Ramos (cell line): ENCODE measurements at regions not wholly inside any gene's neighbourhood (a gene's known extent, or its start where the extent isn't known, plus 50 kb on each side); places are given as distances from the start of the nearest gene placed in this dataset.
"Not testable (repeated sequence)": the region's sequence is repeated elsewhere in the genome, so short reads cannot be mapped to it uniquely, and the experiment has no call there.

Experiments used
- in situ Hi-C: fragments of 300-500 bp; cut with MboI; formaldehyde crosslinking; loops from one replicate; pipeline ENCODE4 v1.14.3; 2022; ENCODE audit warnings: low sequenced_read_pairs; ENCODE audit not compliant: unreplicated experiment

DNA sequence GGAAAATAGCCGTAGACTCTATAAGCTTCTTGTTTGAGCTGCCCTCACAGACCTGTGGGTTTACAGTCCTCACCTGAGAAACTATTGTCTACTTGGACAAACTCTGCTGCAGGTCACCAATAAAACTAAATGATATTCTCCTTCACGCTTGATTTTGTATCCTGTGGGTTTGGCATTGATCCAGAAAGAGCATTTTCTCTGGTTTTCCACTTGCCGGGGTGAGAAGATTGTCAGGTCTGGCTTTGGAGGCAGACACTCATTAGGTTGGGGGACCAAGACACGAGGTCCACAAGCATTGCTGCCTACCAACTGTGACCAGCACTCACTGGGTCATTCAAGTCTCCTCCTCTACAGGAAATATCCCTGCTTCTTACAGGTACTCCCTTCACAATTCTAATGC, 68.5 kb downstream of the CDC14C start:
- in situ Hi-C loops, result loop anchor here (25.0 kb wide), 1 partner anchor 794 kb away; no protein-coding TSS in a partner anchor

DNA sequence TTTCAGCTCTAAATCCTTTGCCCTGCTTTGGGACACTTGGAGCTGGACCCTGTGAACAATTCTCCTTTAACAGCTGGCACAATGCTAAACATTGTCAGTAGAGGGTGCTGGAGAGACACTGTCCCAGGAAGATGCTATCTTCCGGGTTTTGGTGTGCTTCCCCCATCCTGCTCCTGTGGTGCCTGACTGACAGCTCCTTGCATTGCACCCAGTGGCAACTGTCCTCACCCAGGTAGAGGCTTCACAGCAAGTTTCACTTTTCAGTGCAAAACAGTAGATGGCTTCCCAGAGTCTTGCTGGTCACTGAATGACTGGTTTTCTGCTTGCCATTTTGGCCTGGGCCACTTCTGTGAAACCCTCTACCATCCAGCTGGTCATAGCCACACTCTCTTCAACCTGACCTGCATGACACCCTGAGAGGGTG, 77.3 kb downstream of the CDC14C start:
- in situ Hi-C loops, result no loop called here

DNA sequence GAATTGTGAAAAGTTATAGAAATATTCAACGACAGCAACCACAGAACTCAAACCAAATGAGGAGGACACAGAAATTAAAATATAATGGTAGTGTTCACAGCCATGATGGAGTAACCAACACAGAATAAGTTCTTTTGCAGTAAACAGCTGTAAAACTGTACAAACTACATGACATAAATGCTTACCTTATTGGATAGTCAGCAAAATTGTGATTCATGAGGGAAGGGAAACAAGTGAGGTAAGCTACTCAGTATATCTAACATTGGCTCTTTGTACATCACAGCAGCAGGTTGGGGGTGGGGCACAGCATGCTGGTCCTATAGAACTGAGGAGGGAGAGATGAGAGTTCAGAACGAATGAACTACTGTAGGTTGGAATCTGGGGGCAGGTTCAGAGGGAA, 86.4 kb downstream of the CDC14C start:
- in situ Hi-C loops, result no loop called here

DNA sequence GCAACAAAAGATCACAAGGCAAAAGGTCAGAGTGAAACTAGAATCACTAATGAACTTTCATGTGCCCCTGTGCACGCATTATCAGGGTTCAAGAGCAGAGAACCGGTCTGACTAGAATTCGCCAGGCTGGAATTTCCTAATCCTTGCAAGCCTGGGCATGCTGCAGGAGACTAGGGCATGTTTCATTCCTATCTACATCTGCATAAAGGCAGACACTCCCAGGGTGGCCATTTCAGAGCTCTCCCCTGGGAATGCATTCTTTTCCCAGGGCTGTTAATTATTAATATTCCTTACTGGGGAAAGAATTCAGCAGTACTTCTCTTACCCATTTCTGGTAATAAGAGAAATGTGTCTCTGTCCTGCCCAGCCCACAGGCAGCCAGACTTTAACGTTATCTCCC, 90.5 kb downstream of the CDC14C start:
- in situ Hi-C loops, result no loop called here

DNA sequence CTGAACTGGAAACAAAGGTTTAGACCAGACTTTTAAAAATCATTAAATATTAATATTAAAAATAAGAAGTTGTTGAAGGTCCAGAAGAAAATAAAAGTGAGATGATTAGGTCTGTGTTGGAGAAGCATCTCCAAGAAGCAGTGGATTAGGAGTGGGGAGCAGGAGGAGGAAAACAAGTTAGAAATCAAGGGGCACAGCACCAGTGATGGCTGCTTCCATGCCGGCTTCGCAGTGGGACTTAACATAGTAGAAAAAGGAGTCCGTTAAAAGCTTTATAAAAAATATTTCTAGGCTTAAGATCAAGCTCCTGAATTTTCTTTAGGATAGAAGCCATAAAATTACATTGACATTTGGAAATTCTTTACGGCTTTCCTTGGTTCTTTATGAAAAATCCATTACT, 95.8 kb downstream of the CDC14C start:
- in situ Hi-C loops, result no loop called here

DNA sequence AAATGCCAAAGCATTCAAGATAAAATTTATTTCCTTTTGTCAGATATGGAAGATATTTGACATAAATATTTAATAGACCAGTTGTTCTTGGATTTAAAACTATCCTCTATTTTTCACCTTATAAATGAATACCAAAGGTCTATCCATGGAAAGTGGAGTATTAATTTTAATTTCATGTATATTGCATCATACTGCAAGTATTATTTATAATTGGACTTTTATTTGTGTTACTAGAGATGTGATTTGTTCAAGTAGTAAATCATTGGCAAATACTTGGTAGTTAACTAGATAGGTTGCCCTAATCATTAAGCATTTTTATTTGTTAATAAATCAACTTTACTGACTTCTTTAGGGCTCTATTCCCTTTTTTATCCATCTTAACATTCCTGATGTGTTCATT, 98.1 kb downstream of the CDC14C start:
- in situ Hi-C loops, result no loop called here

DNA sequence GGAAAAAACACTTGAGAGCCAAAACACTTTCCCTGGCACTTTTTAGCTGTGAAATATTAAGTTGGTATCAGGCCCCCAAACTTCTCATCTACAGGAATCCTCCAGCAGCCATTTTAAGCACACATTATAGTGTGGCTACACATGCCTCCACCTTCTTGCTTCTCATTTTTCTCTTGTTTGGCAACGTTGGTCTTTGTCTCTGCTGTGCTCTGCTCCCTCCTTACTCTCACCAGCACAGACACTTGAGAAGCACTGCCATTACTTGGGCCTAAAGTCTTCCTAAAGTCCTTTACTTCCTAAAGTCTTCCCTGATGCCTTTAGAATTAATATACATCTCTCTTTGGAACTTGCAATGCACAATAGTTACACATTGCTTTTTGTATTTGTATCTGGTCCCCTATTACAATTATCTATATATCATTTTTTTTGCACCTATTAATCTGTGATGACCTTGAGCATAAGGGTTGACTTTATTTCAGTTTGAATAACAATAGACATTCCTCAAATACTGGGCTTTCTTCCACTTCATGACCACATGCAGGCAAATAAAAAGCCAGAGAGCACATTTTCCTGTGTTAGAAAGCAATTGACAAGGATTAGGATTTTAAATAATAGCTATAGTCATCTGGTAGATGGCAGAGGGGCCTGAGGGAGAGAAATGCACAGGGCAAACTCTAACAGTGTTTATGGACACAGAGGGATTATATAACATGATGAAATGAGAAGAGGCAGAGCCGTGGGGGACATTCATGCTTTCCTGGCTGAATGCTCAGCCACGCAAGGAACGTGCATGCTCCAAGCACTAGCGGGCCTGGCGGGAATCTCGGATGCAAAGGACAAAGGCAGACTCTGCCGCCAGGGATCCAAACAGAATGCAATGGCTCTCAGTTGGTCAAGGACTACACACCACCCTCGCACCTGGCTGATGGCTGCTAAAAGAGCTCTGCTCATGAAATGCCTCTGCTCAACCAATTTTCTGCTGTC, 99.3 kb downstream of the CDC14C start:
- in situ Hi-C loops, result no loop called here

DNA sequence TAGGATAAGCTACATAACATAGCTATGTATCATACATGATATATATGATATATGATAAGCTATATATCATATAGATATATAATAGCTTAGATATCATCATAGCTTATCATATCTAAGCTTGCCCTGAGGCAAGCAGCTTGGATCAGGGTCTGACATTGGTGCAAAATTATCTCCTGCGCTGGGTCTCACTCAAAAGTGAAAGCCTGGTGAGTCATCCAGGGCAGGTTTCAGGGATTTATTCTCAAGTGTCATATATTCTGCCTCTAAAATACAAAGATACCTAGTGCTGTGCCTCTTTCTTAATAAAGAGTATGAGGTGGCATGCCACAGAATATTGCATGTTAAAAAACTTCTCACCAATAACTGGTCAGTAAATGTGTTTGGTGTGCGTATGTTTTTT, 105.9 kb downstream of the CDC14C start:
- in situ Hi-C loops, result no loop called here

DNA sequence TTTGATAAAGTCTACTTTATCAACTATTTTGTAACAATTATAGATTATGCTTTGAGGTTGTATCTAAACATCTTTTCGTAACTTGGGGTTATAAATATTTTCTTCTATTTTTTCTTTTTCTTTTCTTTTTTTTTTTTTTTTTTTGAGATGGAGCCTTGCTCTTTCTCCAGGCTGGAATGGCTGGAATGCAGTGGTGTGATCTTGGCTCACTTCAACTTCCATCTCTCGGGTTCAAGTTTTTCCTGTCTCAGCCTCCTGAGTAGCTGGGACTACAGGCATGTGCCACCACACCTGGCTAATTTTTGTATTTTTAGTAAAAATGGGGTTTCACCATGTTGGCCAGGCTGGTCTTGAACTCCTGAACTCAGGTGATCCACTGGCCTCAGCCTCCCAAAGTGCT, 108.8 kb downstream of the CDC14C start:
- in situ Hi-C loops, result not testable (repeated sequence)

DNA sequence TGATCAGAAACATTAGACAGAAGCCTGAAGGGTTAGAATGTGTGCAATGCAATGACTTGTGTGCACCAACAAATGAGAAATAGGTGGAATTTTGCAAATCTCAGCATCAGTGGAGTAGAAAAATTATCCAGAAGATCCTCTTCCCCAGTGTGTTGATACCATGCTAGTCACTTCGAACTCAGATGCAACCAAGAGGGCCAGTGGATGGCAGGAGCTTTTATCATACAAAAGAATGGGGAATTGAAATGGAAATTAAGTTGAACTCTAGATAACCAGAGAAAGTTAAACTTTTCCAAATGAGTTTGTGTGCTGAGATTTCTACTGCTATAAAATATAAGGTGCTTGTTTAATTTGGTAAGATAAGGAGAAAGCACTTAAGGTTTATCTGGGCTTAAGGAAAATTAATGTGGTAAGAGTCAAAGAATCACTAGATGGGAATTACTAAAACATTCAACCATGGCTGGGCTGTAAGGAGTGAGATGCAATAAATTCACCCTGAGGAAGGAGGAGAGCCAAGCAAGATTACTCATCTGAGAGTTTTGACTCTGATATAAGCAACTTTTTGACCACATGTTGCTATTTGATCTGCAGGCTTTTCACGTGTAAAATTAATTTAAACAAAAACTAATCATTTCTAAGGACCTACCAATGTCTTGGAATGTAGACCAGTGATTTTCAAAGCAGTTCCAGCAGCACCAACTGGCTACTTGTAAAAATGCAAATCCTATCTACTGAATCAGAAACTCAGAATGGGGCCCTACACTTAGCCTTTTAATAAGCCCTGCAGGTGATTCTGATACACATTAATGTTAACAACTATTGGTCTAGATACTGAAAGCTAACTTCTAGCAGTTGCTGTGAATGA, 113.2 kb downstream of the CDC14C start:
- in situ Hi-C loops, result no loop called here

DNA sequence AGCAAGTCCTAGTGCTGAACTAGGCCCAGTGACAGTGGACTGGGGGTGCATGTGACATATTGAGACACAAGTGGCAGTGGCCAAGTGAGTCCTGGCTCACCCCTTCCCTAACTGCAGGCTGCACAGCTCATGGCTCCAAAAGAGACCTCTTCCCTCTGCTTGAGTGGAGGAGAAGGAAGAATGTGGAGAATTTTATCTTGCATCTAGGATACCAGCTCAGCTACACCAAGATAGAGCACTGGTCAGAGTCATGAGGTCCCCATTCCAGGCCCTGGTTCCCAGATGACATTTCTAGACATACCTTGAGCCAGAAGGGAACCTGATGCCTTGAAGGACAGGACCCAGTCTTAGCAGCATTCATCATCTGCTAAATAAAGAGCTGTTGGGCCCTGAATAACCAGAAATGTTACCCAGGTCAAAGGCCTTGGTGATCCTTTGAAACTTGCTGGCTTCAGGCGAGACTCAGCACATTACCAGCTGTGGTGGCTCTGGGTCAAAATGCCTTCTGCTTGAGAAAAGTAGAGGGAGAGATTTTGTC, 114.5 kb downstream of the CDC14C start:
- in situ Hi-C loops, result no loop called here

DNA sequence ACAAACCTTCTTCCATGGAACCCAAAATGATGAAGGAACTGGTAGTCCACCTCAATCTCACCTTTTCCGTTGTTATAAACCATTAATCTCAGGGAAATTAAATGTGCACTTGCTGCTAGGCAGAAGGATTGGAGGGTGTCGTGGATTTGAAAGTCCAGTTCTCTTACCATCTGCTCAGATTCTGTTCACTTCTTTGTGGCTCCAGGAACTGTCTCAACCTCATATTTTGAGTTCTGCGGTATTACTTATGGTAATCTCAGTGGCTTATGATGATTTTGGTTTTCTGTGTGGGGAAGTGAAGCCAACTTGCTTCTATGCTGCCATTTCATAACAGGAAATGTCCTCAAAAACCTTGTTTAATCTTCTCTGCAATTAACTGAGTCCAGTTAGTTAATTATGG, 136.4 kb downstream of the CDC14C start:
- in situ Hi-C loops, result no loop called here

DNA sequence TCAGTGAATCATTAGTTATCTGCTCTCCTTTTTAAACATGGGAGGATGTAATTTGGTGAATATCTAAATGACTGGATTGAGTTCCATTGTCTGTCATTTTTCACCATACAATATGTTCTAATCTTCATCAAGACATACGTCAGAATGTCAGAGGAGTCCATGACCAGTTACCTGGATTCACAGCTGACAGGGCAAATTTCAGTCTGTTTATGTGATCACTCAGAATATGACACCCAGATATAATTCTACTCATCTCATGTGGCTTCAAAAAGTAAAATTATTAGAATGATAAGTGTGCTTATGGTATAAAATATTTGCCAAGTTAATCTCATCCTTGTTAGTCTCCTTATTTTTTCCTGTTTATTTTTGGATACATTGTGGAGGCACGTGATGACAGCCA, 150.2 kb downstream of the CDC14C start:
- in situ Hi-C loops, result no loop called here

DNA sequence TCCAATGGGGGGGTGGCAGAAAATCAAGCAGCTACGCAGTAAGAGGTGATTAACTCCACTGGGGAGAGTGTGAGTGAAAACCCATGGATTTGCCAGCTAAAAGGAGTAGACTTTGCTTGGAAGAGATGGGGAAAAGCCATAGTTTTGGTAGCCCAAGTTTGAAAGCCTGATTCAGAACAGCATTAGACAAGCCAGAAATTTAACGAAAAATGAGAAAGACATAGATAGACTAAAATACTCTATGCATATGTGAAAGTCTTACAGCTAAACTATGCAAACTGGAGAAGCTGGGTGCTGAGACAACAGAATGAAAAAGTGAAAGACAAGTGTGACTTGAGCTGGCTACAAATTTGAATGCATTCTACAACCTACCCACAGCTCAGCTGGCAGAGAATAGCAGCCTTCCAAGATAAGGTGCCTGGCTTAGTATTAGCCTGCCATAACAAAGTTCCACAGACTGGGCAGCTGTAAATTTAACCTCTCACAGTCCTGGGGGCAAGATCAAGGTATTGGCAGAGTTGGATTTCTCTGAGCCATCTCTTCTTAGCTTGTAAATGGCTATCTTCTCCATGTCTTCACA, 156.6 kb downstream of the CDC14C start:
- in situ Hi-C loops, result no loop called here

DNA sequence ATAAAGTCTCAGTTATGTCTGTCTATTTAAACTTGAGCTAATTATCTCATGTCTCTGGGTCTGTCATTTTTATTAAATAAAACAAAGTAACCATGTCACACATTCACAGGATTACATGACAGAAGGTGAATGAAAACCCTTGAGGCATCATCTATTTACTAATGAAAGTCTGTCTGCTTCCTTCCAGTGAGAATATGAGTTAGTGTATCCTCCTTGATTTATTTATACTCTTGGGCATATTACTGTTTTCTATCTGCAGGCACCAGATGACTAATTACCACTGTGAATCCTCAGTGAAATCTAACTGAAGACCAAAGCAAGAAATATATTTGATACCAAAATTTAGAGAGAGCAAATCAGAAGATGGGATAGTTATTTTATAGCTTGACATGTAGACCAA, 163.7 kb downstream of the CDC14C start:
- in situ Hi-C loops, result no loop called here

DNA sequence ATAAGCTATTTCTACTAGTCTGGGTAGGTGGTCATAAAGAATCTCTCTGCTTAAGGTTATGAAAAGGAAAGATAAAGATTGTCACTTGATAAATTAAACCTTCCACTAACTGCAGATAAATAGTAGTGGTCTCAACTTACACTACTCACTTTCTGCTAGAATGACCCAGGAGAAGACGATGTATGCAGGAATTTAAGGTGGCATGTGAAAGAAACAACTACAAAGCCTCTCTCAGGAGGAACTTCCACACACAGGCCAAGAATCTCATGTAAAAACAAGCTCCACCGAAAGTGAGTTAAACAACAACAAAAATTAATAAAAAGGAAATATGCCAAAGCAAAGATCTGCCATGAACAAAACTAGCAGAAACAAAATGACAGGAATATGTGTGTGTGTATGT, 165.4 kb downstream of the CDC14C start:
- in situ Hi-C loops, result no loop called here

DNA sequence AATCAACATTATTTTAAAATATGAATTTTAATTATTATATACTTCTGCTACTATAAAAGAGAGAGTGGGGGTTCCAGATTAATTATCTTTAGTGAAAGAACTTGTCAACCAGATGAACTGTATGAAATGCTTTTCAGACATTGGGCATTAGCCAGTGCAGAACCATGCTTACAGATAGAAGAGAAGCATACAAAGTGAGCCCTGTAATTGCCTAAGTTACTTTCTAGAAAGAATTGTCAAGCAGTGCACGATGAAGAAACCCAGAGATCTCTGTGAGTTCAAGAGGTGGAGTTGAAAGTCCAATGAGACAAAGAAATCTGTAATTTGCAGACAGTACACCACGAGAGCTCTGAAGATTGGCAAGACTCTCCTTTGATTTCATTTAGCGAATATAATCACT, 166.7 kb downstream of the CDC14C start:
- in situ Hi-C loops, result no loop called here

DNA sequence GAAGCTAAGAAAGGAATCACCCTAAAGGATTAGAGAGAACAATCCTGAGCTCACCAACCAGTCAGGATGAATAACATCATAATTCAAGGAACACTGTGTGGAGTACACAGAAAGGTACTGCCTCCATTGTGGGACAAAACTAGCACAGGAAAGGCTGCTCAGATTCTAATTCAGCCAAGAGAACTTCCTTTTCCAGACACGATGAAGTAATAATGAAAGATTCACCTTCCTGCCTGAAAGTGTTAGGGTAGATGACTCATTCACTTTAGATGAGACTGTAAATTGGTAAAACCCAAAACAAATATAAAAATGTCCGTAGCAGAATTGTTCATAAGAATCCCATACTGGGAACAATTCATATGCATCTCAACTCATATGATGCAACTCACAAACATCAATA, 167.2 kb downstream of the CDC14C start:
- in situ Hi-C loops, result no loop called here

DNA sequence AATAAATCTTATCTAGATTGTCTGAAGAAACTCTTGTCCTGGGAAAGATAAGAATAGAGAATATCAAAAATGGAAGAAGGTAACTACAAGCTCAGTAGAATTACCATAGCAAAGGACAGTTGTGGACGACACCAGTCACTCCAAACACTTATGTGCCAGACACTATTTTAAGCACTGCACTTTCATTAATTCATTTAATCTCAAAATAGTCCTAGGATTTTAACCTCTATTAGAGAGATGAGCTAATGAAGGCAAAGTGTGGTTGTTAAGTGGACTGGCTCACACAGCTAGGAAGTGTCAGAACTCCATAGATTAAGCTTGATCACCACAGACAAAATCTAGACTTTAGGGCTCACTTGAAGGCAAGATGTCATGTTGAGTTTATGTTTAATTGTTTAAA, 168.9 kb downstream of the CDC14C start:
- in situ Hi-C loops, result no loop called here

DNA sequence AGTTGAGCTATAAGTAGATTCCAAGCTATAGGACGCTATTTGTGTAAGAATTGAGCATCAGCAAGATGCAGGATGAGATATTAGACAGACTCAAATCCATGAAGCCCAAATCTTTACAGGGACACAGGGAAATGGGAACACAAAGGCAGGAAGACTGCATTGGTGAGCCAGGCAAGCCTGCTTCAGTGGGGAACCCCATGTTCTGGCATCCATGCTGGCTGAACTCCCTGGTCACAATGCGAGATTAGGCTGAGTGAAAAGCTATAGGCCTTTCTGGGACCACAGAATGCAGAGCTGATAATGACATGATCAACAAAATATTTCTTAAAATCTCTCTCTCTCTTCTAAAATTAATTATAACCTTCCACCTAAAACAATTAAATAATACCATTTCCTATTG, 170.5 kb downstream of the CDC14C start:
- in situ Hi-C loops, result no loop called here
